Body of pancreas (tissue), 4 donors: ENCODE measurements at regions not wholly inside any gene's neighbourhood (a gene's known extent, or its start where the extent isn't known, plus 50 kb on each side); places are given as distances from the start of the nearest gene placed in this dataset.

Experiments
- POLR2A ChIP-seq, 3 donors: fragments of 450-650 bp; IDR thresholded peaks; one replicate each; pipeline ENCODE4 v1.6.1; 2016; ENCODE audit warnings: antibody characterized with exemption in 3 of 3, mild to moderate bottlenecking in 2 of 3
- TF ChIP-seq, protein P1 (sequence below), 7 experiments: fragments of 450-650 bp in 4 of 7; fragments of 200-600 bp in 3 of 7; sonication (generic) in 3 of 7; IDR thresholded peaks; one replicate each; pipeline ENCODE4 v1.5.1; 2016 to 2019; ENCODE audit warnings: antibody characterized with exemption in 7 of 7

DNA sequence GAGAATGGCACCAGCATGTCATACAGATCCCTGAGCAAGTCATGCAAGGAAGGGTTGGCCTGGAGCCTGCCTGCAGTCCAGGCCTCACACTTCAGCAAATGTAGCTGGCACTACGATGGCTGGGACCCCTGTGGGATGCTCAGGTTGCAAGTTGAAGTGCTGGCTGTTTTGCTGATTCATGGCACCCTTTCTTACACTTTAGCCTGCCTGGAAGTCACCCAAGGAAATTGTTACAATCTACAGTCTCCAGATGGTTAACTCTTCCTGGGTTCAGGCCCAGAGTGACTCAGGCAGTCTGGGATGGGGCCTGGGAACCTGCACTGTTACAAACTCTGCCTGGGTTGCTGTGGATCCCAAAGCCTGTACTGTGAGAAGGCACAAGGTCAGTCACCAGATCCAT, 91.0 kb upstream of the SLC6A11 start:
- TF ChIP-seq, protein P1, sequence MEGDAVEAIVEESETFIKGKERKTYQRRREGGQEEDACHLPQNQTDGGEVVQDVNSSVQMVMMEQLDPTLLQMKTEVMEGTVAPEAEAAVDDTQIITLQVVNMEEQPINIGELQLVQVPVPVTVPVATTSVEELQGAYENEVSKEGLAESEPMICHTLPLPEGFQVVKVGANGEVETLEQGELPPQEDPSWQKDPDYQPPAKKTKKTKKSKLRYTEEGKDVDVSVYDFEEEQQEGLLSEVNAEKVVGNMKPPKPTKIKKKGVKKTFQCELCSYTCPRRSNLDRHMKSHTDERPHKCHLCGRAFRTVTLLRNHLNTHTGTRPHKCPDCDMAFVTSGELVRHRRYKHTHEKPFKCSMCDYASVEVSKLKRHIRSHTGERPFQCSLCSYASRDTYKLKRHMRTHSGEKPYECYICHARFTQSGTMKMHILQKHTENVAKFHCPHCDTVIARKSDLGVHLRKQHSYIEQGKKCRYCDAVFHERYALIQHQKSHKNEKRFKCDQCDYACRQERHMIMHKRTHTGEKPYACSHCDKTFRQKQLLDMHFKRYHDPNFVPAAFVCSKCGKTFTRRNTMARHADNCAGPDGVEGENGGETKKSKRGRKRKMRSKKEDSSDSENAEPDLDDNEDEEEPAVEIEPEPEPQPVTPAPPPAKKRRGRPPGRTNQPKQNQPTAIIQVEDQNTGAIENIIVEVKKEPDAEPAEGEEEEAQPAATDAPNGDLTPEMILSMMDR (IDR thresholded peaks at IDR 0.05): no peak
- no peak for TF ChIP-seq POLR2A (IDR thresholded peaks at IDR 0.05)
